HG02678 (cell line): ENCODE measurements at regions not wholly inside any gene's neighbourhood (a gene's known extent, or its start where the extent isn't known, plus 50 kb on each side); places are given as distances from the start of the nearest gene placed in this dataset.
A peak's percentile ranks its signal among the peaks of the same experiment; 100 is the strongest.

ENCODE experiments used
- ATAC-seq: cut with Tn5 transposase; IDR thresholded peaks from one replicate; pipeline ENCODE4 v1.9.1; 2021; ENCODE audit warnings: mild to moderate bottlenecking, moderate library complexity; ENCODE audit not compliant: unreplicated experiment

- peak; percentile 68 for ATAC-seq
Observed at GRCh38 chr4:42750091-42750490, 93.2 kb upstream of the ATP8A1 start.

DNA sequence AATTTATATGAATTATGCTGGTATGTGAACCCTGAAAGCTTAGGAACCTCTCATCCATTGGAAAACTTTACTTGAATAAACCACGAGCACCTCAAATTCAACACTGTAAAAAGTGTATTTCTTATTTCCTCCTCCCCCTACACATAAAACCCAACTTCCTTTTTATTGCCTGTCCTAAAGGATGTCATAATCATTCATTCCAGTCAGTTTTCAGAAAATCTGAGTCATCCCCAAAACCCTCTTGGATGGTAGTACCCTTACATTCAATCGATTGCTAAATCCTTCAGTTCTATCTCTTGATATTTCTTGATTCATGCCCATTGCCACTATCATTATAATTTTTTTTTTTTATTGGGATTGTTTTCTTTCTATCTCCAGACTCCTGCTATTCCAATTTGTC, 91.1 kb upstream of the ATP8A1 start:
- ATAC-seq: no peak

DNA sequence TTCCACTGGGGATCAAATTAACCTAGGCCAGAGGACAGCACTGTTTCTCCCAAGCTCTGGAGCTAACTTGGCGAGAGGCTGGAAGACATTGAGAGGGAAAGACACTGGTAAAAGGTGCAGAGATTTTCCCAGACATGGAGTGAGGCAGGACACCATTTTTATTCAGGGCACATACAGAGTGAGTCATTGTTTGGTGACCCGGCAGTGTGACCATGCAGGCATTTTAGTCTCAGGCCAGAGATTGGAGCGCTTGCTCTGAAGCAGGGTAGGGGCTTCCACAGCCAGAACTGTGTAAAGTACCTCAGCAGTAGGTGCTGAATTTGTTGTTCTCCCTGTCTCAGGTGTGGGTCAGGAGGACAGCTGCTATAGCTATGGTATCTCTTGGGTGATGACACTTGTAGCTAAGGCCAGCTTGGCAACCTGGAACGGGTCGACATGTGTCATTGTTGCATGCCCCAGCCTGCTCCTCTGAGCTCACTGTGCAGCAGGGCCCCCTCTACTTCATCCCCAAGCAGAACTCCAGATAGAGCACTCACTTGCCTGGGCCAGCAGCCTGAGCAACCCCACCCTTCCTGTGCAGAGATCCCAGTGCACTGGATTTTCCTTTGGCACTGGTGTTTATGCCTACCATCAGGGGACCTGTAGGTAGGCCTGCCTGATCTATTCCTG, 79.8 kb upstream of the ATP8A1 start:
- no peak for ATAC-seq

GRCh38 chr4:42733380-42733779, 76.5 kb upstream of the ATP8A1 start:
- ATAC-seq: no peak

DNA sequence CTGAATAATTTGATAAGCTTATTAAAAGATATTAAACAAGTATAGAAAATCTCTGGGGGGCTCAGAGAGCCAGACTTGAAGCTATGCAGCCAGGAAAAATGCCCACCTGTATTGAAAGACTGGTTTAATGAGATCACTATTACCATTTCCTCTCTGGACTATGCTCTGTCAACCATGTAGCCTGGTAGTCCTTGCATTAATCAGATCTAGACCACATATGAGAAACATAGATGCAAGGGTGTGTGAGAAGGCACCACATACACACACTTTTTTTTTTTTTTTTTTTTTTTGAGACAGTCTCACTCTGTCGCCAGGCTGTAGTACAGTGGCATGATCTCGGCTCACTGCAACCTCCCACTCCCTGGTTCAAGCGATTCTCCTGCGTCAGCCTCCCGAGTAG, 75.9 kb upstream of the ATP8A1 start:
- no peak for ATAC-seq

DNA sequence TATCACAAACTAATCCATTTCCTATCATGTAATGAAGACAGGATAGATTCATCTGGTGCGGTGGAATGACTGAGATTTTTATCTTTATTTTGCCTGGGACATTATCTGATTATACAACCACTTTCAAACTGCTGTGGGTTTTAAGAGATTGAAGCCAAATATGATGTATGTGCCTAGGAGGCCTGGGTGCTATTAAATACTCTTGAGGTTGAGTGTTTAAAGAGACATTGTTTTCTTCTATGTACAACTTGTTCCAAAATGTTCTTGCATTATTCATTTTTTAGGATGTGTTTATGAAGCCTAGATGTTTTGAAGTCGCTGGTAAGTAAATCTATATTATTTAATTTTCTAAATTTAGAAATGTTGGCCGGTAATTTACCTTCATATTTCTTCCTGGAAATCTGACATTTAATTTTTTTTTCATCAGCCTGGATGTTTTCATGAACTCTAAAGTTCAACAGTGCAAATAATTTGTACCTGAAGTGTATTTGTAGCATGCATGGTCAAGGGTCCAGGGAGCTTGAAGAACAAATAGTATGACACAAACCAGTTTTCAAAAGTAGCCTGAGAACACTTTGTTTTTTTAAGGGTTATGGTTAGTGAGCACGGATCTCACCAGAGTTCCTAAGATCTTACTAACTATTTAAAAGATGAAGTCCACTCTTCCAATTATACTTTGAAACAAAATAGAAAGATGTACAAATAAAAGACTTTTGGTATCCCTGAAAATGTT, 72.8 kb upstream of the ATP8A1 start:
- no peak for ATAC-seq

DNA sequence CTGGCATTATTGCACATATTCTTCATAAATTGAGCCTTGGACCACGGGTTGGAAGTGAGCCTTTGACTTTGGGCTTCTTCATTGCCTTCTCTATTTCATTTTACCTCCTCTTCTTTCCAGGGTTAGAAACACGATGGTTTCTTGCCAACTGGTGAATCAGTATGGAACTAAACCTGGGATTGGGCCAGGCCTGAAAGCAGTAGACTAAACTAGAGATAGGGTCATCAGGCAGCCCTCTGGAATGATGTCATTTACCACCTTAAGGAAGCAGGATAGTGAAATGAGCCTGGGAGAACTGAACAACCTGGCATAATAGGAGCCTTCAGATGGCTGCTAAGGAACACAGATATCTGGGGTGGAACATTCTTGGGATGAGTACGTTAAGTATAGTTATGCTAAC, 67.5 kb upstream of the ATP8A1 start:
- no peak for ATAC-seq

- no peak for ATAC-seq
Observed at GRCh38 chr4:42720533-42720932, 63.6 kb upstream of the ATP8A1 start.

- ATAC-seq: no peak
Observed at GRCh38 chr4:42719257-42719656, 62.4 kb upstream of the ATP8A1 start.

DNA sequence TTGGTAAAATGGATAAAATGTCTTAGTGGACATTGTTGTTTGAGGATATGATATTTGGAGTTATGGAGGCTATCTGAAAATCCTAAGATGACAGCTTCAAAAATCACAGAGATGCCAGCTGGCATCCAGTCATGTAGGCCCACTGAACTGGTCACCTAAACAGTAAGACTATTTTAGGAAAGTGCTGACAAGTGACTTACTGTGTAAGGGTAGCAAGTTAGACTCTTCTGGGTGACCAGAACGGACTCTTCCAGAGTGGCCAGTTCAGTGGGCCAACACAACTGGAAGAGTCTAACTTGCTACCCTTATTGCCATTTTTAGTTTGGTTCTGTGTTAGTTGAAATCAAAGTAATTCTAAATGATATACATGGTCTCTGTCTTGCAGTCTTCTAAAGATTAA, 61.4 kb upstream of the ATP8A1 start:
- no peak for ATAC-seq

DNA sequence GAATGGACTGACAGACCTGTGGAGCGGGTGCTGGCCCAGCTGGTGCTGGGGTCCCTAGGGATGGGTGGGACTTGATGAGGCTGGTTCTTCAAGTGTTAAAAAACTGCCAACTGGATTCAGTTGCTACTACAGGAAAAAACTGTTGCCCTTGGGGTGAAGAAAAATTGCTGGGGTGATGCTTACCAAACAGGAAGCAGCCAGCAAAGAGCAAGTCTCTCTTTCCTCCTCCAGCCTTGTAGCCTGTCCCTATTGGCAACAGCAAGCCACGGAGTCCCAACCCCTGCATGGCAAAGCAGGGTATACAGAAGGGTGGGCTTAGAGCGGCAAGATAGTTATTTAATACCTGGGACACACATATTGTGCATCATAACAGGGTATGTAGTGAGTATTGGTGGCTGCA, 60.1 kb upstream of the ATP8A1 start:
- ATAC-seq: no peak

DNA sequence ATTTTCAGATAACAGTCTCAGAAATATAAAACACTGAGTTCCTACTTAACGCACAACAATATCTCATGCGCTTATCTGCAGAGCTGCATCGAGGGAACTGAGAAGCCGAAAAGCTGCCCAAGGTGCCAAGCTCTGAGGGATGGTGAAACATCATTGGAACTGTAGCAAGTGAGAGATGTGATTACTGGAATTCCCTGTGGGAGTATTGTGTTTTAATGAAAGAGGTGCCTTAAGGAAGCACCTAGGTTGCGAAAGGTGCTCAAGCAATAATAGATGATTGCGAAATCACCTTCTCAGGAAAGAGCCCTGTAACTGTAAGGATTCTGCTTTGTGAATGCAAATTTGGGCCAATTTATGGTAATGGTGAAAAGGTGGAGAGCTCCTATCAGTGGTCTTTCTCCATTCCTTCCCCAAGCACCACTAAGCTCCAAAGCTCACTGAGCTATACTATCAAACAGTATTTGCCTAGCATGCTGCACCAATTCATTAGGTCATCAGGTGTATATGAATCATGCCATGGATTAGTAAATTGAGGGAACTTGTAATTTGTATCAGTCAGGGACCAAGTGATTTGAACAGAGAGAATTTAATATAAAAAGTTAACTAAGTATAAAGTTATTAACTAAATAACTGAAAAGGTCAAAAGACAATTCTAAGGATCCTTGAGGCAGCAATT, 59.0 kb upstream of the ATP8A1 start:
- no peak for ATAC-seq

DNA sequence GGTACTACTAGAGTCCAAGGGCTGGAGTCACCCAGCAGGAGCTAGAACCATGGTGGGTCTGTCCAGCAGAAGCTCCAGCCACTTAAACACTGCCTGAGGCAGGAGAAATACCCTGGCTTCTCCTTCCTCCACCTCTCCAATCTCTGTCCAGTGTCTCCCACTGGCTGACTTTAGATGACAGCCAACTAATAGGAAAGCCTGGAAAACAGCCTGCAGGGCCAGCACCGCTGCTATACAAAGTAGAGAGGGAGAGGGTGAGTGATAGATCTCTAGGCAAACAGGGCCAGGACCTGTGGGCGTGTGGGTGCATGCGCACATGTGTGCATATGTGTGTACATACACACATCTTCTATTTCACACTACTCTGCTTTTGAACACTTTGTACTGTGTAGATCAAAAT, 56.5 kb upstream of the ATP8A1 start:
- no peak for ATAC-seq

DNA sequence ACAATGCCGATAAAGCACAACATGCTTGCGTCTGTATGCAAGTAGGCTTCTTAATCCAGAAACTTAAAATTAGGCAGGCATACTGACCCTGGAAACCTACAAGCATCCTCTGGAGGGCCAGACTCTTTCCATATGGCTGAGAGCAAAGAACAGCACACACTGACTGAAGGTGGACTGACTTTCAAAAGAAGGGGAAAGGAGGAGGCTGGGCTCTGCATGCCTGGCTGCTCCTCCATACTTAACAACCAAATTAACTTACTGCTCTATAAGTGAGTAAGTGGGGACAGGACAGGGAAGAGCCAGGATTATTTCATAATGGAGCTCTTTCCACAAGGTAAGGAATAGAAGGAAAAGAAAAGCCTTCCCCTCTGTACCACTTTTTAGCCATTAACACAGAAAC, 55.9 kb upstream of the ATP8A1 start:
- ATAC-seq: no peak

- ATAC-seq: no peak
Observed at GRCh38 chr4:42711496-42711895, 54.6 kb upstream of the ATP8A1 start.

DNA sequence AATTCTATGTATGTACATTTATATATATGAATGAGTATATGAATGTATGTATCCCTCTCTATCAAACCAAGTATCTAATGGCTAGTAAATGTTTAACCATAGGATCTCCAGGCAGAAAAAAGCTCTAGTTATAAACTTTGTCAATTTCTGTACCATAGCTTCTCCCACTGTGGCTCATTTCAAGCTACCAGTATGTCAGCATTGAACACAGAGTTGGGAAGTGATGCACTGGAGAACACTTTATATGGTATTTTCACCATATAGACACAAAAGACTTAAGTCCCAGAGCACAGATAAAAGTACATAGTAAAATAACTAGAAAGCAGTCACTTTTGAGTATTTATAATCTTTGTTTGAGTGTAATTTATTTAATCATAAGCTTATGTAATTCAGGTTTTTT, 53.9 kb upstream of the ATP8A1 start:
- no peak for ATAC-seq

- no peak for ATAC-seq
Observed at GRCh38 chr4:42710329-42710728, 53.4 kb upstream of the ATP8A1 start.

DNA sequence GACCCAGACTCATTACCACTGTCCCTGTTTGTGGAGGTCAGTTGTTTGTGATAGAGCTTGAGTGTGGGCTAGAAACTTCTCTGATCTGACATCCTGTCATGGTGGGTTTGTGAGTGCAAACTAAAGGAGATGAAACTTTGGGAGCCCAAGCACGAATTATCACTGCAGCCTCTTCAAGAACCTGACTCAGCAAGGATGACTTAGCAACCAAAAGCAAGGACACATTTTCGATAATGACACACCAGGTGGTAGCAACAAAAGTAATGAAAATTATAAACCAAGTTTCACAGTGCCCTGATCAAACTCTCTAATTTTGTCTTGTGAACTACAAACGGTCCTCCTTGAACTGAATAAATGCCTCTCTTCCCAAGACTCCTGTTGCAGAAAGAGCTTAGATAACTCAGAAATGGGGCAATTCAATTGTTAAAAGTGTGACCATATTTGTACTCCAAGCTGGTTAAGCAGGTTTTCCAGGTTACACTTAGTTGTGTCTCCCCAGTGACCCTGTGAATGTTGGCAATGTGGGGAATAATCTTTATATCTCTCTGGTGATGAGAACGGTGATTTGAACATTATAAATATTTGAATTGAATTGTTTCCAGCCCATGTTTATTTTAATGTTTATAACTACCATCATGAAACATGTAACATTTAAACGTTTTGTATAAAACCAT, 52.6 kb upstream of the ATP8A1 start:
- no peak for ATAC-seq

DNA sequence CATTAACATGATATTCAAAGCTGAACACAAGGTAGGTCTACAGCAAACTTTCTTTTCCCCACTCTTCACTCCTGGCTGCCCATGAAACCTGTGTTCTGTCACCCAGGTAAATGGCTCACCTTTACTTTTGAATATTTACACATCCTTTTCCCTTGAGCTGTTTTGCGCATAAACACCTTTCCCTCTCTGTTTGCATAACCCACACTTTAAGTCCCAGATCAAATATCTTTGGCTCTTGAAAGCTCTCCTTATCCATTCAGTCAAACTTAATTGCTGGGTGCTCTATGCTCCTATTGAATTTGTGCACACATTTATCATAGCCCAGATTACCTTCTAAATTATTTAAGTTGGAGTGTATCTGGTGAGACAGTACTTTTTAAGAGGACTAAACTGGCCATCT, 51.7 kb upstream of the ATP8A1 start:
- no peak for ATAC-seq
